Lower leg skin (tissue), 4 donors: ENCODE measurements at regions not wholly inside any gene's neighbourhood (a gene's known extent, or its start where the extent isn't known, plus 50 kb on each side); places are given as distances from the start of the nearest gene placed in this dataset.

Source experiments
- DNase-seq, 2 donors: peaks; one replicate each; pipeline ENCODE4 v3.0.0-alpha.2; 2019; ENCODE audit warnings: low spot score in 2 of 2
- H3K4me3 ChIP-seq: fragments of 200-600 bp; sonication (generic); 2 replicates; pipeline ENCODE4 v1.5.1; 2017; ENCODE audit warnings: mild to moderate bottlenecking, low read depth; ENCODE audit not compliant: poor library complexity, severe bottlenecking
- CTCF ChIP-seq, 3 donors: fragments of 450-650 bp; IDR thresholded peaks; one replicate each; pipeline ENCODE4 v1.5.1; 2016; ENCODE audit warnings: antibody characterized with exemption in 3 of 3, mild to moderate bottlenecking in 3 of 3, moderate library complexity in 2 of 3
- POLR2A ChIP-seq, 2 donors: fragments of 450-650 bp; IDR thresholded peaks; one replicate each; pipeline ENCODE4 v1.6.1; 2016 to 2017; ENCODE audit warnings: antibody characterized with exemption in 2 of 2, mild to moderate bottlenecking in 1 of 2, moderate library complexity in 1 of 2
- WGBS, 2 donors: methylation state at CpG; one replicate each; pipeline ENCODE4 v1.1.5; 2018; 5-methylcytosine and 5-hydroxymethylcytosine counted together
- intact Hi-C: fragments of 100-400 bp; cut with DNase I; formaldehyde crosslinking; loops from one replicate; pipeline ENCODE4 v1.15.0; 2023; ENCODE audit warnings: low total_unique reads

GRCh38 chr10:118948786-118949185 is 80.7 kb upstream of the NANOS1 start:
- no peak for DNase-seq
- 23 to 52% methylated on average over 3 of the region's 3 CpGs for WGBS, 2 donors

GRCh38 chr10:118950190-118950680 is 79.3 kb upstream of the NANOS1 start:
- intact Hi-C loops: no loop called here
- no peak overlapping the region for H3K4me3 ChIP-seq
- WGBS, 2 donors: 58 to 72% methylated on average over 1 of the region's 1 CpG
- DNase-seq: no peak
- no peak for TF ChIP-seq POLR2A (IDR thresholded peaks at IDR 0.05)
- TF ChIP-seq CTCF (IDR thresholded peaks at IDR 0.05): no peak

More at GRCh38 chr10:118948786-118949185, 80.7 kb upstream of the NANOS1 start:
- intact Hi-C loops: no loop called here
- no peak for TF ChIP-seq POLR2A (IDR thresholded peaks at IDR 0.05)
- TF ChIP-seq CTCF (IDR thresholded peaks at IDR 0.05): no peak
- H3K4me3 ChIP-seq: no peak overlapping the region

GRCh38 chr10:118950997-118951637 is 78.4 kb upstream of the NANOS1 start:
- intact Hi-C loops: no loop called here
- 91 to 92% methylated on average over 11 of the region's 11 CpGs for whole genome bisulfite sequencing, 2 donors
- no peak for DNase-seq
- no peak overlapping the region for H3K4me3 ChIP-seq
- TF ChIP-seq POLR2A (IDR thresholded peaks at IDR 0.05): no peak
- no peak for TF ChIP-seq CTCF (IDR thresholded peaks at IDR 0.05)

GRCh38 chr10:118952493-118953295 is 76.8 kb upstream of the NANOS1 start:
- TF ChIP-seq CTCF (IDR thresholded peaks at IDR 0.05) (no peak), POLR2A (IDR thresholded peaks at IDR 0.05) (no peak)
- peak in 1 of 2 donors; percentile 45 for DNase-seq
- intact Hi-C loops: no loop called here
- WGBS, 2 donors: 91 to 99% methylated on average over 5 of the region's 5 CpGs
- H3K4me3 ChIP-seq: no peak overlapping the region

GRCh38 chr10:118953598-118954393 is 75.7 kb upstream of the NANOS1 start:
- whole genome bisulfite sequencing, 2 donors: 67 to 80% methylated on average over 3 of the region's 3 CpGs
- intact Hi-C loops: no loop called here
- H3K4me3 ChIP-seq: no peak overlapping the region
- TF ChIP-seq CTCF (IDR thresholded peaks at IDR 0.05): no peak
- no peak for TF ChIP-seq POLR2A (IDR thresholded peaks at IDR 0.05)
- DNase-seq: peak in 1 of 2 donors; percentile 50
